ENCODE measurements at regions not wholly inside any gene's neighbourhood (a gene's known extent, or its start where the extent isn't known, plus 50 kb on each side); places are given as distances from the start of the nearest gene placed in this dataset.

DNA sequence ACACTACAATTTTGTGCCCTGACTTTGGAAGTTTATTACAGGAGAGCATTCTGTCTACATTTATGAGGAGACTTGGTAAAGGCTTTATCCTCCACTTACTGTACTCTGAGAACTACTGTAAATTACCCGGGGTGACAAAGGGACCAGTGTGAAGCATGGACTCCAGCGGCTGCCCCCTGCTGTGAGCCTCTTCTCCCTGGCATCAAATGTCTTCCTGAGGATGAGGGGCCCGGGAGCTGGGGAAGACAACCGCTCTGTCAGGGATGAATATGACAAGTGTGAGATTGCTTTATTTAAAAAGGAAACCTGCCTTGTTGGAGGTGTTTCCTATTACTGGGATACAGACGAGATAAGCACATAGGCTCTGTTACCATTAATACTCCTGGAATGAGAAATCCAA lies 714.8 kb downstream of the CCSER2 start:
- H3K4me1 ChIP-seq (ENCODE audit: control insufficient read depth, insufficient read depth, low read length), result no peaks in the 10 kb centered on the region
- no peaks in the 10 kb centered on the region for H3K27me3 ChIP-seq (ENCODE audit: control insufficient read depth, insufficient read depth, low read length)
- DNase-seq, result no peak
- H3K27ac ChIP-seq (ENCODE audit: low read length), result no peak overlapping the region
- H3K36me3 ChIP-seq (ENCODE audit: control insufficient read depth, insufficient read depth, low read length), result no peaks in the 10 kb centered on the region
- H3K9me3 ChIP-seq (ENCODE audit: control insufficient read depth, low read depth, low read length), result peaks cover 5% of the 10 kb centered on the region
- WGBS (ENCODE audit: insufficient coverage, low lambda C conversion rate), result 40% methylated on average over 1 of the region's 5 CpGs
- no peak overlapping the region for H3K4me3 ChIP-seq (ENCODE audit: low read length)

DNA sequence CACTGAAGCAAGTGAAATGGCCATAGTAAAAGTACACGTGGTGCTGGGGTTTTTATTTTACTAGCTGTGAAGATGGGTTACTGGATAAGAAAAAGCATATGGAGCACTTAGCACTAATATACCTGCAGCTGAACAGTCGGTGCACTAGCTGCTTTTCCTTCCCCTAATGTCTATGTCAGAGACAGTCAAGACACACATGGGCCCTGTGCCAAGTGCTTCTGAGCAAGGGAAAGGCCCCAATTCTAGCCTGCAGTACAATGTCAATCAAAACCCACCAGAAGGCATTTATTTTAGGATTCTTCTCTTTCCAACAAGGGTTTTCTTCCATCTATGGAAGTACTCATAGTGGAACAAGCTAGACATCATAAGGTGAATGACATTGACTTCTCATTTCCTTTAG lies 716.7 kb downstream of the CCSER2 start:
- no peaks in the 10 kb centered on the region for H3K9me3 ChIP-seq (ENCODE audit: control insufficient read depth, low read depth, low read length)
- H3K27ac ChIP-seq (ENCODE audit: low read length), result no peak overlapping the region
- no peak for DNase-seq
- H3K4me3 ChIP-seq (ENCODE audit: low read length), result no peak overlapping the region
- no peaks in the 10 kb centered on the region for H3K27me3 ChIP-seq (ENCODE audit: control insufficient read depth, insufficient read depth, low read length)
- no peaks in the 10 kb centered on the region for H3K36me3 ChIP-seq (ENCODE audit: control insufficient read depth, insufficient read depth, low read length)
- no peaks in the 10 kb centered on the region for H3K4me1 ChIP-seq (ENCODE audit: control insufficient read depth, insufficient read depth, low read length)
- WGBS (ENCODE audit: insufficient coverage, low lambda C conversion rate), result 60% methylated on average over 1 of the region's 2 CpGs

DNA sequence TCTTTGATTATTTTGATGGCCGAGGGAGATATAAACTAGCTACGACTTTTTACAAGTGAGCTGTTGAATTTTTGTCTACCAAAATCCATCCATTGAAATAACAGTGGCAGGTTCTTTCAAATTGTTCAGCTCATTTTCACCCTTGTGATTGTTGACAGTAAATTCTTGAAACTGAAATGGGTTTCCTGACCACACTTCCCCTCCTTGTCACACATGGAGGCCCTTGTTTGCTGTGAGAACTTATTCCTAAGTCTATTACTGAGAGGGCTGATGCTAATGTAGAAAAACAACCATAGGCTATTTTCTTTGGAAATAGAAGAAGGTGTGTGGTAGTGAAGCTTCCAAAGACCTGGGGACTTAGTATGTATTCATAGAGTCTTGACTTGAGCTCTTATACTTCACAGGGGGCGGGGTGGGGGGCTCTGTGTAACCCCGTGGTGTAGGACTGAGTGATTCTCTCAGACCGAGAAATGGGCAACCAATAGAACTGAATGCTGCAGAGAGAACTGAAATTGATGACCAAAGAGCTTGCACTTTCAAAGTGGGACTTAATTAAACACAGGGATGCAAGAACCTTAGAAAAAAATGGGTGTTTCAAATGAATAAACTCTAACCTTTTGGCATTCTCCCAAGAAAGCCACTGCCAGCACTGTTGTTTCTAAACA lies 718.9 kb downstream of the CCSER2 start:
- WGBS (ENCODE audit: insufficient coverage, low lambda C conversion rate), result no CpG with 5 or more reads among the region's 5 CpGs
- Histone ChIP-seq H3K27me3 (ENCODE audit: control insufficient read depth, insufficient read depth, low read length) (no peaks in the 10 kb centered on the region), H3K4me1 (ENCODE audit: control insufficient read depth, insufficient read depth, low read length) (no peaks in the 10 kb centered on the region), H3K27ac (ENCODE audit: low read length) (no peak overlapping the region), H3K9me3 (ENCODE audit: control insufficient read depth, low read depth, low read length) (no peaks in the 10 kb centered on the region), H3K4me3 (ENCODE audit: low read length) (no peak overlapping the region), H3K36me3 (ENCODE audit: control insufficient read depth, insufficient read depth, low read length) (no peaks in the 10 kb centered on the region)
- no peak for DNase-seq

DNA sequence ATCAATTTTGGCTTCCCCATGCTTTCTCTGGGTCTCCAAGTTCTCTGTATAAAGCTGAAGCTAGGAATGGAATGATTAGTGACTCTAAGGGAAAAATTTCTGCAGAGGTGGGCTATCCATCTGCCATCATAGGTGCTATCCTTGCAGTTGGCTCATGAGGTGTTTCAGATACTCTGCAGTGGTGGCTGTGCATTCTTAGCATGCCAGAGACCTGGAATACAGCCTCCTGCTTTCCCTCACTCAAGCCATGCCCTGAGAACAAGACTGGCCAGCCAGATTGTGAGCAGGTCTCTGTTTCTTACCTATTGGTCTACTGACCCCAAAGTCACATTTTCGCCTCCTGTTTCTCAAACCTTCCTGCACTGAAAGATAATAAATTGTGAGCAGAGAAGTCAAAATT lies 719.6 kb downstream of the CCSER2 start:
- H3K4me1 ChIP-seq (ENCODE audit: control insufficient read depth, insufficient read depth, low read length), result no peaks in the 10 kb centered on the region
- H3K36me3 ChIP-seq (ENCODE audit: control insufficient read depth, insufficient read depth, low read length), result no peaks in the 10 kb centered on the region
- no peak overlapping the region for H3K27ac ChIP-seq (ENCODE audit: low read length)
- H3K9me3 ChIP-seq (ENCODE audit: control insufficient read depth, low read depth, low read length), result no peaks in the 10 kb centered on the region
- WGBS (ENCODE audit: insufficient coverage, low lambda C conversion rate), result no CpG with 5 or more reads among the region's 1 CpG
- no peak for DNase-seq
- H3K4me3 ChIP-seq (ENCODE audit: low read length), result no peak overlapping the region
- H3K27me3 ChIP-seq (ENCODE audit: control insufficient read depth, insufficient read depth, low read length), result no peaks in the 10 kb centered on the region

DNA sequence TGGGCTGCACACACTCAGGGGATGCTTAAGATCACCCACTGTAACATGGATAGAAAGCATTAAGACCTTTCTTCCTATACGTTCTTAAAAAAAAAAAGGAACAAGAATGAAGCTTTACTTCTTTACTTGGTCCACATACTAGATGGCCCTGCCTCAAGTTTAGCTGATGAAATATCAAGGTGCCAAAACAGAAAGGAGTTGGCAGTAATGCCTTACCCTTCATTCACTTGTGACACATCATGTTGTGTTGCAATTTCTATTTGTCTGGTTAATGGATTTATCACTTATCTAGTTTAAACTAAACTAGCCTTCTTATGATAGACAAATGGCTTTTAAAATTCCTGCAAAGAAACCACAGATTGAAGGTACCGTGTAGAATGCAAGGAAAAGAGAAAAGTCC lies 720.3 kb downstream of the CCSER2 start:
- Histone ChIP-seq H3K27me3 (ENCODE audit: control insufficient read depth, insufficient read depth, low read length) (no peaks in the 10 kb centered on the region), H3K27ac (ENCODE audit: low read length) (no peak overlapping the region), H3K4me3 (ENCODE audit: low read length) (no peak overlapping the region), H3K36me3 (ENCODE audit: control insufficient read depth, insufficient read depth, low read length) (no peaks in the 10 kb centered on the region), H3K9me3 (ENCODE audit: control insufficient read depth, low read depth, low read length) (no peaks in the 10 kb centered on the region), H3K4me1 (ENCODE audit: control insufficient read depth, insufficient read depth, low read length) (no peaks in the 10 kb centered on the region)
- DNase-seq, result no peak
- WGBS (ENCODE audit: insufficient coverage, low lambda C conversion rate), result 100% methylated on average over 1 of the region's 2 CpGs

DNA sequence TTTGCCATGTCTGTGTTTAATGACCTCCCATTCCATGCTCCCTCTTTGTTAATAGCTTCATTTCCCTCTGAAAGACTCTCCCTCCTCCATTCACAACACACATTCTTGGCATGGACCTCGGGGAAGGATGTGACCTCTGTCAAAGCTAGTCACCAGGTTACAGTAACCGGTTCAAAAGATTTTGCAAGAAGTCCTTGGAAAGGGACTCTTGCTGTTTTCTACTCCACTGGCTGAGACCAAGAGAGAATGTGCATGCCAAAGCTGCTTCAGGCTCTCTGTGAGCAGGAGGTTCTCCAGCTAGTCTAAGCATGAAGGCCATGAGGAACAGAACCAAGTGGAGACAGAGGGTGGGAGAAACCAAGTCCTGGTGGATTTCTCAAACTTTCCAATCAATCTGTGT lies 732.6 kb downstream of the CCSER2 start:
- H3K27me3 ChIP-seq (ENCODE audit: control insufficient read depth, insufficient read depth, low read length), result no peaks in the 10 kb centered on the region
- H3K27ac ChIP-seq (ENCODE audit: low read length), result no peak overlapping the region
- no peaks in the 10 kb centered on the region for H3K9me3 ChIP-seq (ENCODE audit: control insufficient read depth, low read depth, low read length)
- H3K4me1 ChIP-seq (ENCODE audit: control insufficient read depth, insufficient read depth, low read length), result no peaks in the 10 kb centered on the region
- H3K36me3 ChIP-seq (ENCODE audit: control insufficient read depth, insufficient read depth, low read length), result no peaks in the 10 kb centered on the region
- H3K4me3 ChIP-seq (ENCODE audit: low read length), result no peak overlapping the region
- no CpG with 5 or more reads among the region's 2 CpGs for WGBS (ENCODE audit: insufficient coverage, low lambda C conversion rate)
- DNase-seq, result no peak

DNA sequence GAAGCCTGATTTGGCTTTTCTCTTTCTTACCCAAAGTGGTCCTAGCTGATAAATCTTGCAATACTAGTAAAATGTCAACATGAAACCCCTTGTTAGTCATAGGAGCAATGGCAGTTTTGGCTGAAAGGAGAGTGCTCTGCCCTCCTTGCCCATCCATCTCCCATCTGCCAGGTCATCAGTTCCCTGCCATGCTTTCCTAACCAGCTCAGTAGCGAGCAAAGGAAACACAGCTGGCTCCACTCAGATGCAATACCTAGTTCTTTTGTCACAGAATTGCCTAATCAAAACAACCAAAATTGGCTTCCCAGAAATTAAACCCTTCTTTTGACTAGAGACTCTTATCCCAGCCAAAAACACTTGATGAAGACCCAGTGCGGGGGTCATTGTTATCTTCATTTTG lies 733.0 kb downstream of the CCSER2 start:
- WGBS (ENCODE audit: insufficient coverage, low lambda C conversion rate), result no CpG with 5 or more reads among the region's 2 CpGs
- H3K27me3 ChIP-seq (ENCODE audit: control insufficient read depth, insufficient read depth, low read length), result no peaks in the 10 kb centered on the region

DNA sequence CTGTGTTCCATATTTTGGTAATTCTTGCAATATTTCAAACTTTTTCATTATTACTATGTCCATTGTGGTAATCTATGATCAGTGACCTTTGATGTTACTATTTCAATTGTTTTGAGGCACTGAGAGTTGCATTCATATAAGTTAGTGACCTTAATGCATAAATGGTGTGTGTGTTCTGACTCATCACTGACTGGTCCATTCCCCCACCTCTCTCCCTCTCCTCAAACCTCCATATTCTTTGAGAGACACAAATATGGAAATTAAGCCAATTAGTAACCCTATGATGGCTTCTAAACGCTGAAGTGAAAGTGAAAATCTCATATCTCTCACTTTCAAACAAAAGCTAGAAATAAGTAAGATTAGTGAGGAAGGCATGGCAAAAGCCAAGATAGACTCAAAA lies 739.6 kb downstream of the CCSER2 start:
- H3K27ac ChIP-seq (ENCODE audit: low read length), result no peak overlapping the region
- no peak overlapping the region for H3K4me3 ChIP-seq (ENCODE audit: low read length)
- H3K4me1 ChIP-seq (ENCODE audit: control insufficient read depth, insufficient read depth, low read length), result no peaks in the 10 kb centered on the region
- no peaks in the 10 kb centered on the region for H3K9me3 ChIP-seq (ENCODE audit: control insufficient read depth, low read depth, low read length)
- no CpG with 5 or more reads among the region's 1 CpG for WGBS (ENCODE audit: insufficient coverage, low lambda C conversion rate)
- H3K36me3 ChIP-seq (ENCODE audit: control insufficient read depth, insufficient read depth, low read length), result no peaks in the 10 kb centered on the region
- DNase-seq, result no peak
- H3K27me3 ChIP-seq (ENCODE audit: control insufficient read depth, insufficient read depth, low read length), result no peaks in the 10 kb centered on the region

More for the DNA sequence above, 733.0 kb downstream of the CCSER2 start:
- H3K36me3 ChIP-seq (ENCODE audit: control insufficient read depth, insufficient read depth, low read length), result no peaks in the 10 kb centered on the region
- H3K4me3 ChIP-seq (ENCODE audit: low read length), result no peak overlapping the region
- H3K27ac ChIP-seq (ENCODE audit: low read length), result no peak overlapping the region
- no peak for DNase-seq
- no peaks in the 10 kb centered on the region for H3K9me3 ChIP-seq (ENCODE audit: control insufficient read depth, low read depth, low read length)
- H3K4me1 ChIP-seq (ENCODE audit: control insufficient read depth, insufficient read depth, low read length), result no peaks in the 10 kb centered on the region

DNA sequence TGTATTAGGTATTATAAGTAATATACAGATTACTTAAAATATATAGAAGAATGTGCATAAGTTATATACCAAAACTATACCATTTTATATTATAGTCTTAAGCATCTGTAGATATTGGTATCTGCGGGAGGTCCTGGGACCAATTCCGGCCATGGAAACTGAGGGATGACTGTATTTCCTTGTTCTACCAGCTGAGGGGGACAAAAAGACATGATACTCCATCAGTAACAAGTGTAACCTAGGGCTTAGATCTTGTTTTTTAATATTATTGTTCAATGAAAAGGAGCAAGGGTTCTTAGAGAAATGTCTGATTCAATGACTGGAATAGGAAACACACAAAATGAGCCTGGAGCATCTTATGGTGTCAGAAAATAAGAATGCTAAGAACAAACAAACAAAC lies 752.5 kb downstream of the CCSER2 start:
- Histone ChIP-seq H3K36me3 (ENCODE audit: control insufficient read depth, insufficient read depth, low read length) (no peaks in the 10 kb centered on the region), H3K4me3 (ENCODE audit: low read length) (no peak overlapping the region), H3K27me3 (ENCODE audit: control insufficient read depth, insufficient read depth, low read length) (no peaks in the 10 kb centered on the region), H3K4me1 (ENCODE audit: control insufficient read depth, insufficient read depth, low read length) (no peaks in the 10 kb centered on the region), H3K27ac (ENCODE audit: low read length) (no peak overlapping the region), H3K9me3 (ENCODE audit: control insufficient read depth, low read depth, low read length) (no peaks in the 10 kb centered on the region)
- WGBS (ENCODE audit: insufficient coverage, low lambda C conversion rate), result no CpG with 5 or more reads among the region's 2 CpGs
- no peak for DNase-seq

DNA sequence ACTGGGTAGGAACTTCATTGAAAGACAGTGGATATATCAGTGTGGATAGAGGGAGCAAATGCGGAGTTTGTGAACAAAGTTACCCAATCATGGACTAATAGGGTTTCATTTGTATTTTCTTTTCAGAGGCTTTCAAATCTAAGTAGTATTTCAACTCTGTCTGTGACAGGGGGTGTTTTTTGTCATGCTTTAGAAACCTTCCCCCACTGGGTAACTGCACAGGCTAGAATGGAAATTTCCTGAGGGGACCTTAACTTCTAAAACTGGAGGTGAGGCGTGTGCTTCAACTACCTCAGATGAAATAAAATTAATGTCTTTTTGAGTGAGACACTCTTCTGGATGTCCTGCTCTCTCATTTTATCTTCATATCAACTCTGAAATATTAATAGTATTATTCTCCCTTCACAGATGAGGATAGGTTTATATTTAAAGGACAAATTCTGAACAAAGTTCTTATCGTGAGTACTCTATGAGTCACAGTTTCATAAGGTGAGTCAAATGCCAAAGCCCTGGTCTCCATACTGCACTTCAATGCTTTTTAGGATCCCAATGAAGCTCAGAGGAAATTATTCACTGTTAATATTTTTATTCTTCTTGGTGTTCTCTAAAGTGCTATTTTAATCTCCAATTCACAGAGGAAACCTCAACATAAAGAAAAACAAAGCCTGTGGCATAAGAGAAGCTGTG lies 770.6 kb downstream of the CCSER2 start:
- no CpG with 5 or more reads among the region's 3 CpGs for WGBS (ENCODE audit: insufficient coverage, low lambda C conversion rate)
- Histone ChIP-seq H3K27me3 (ENCODE audit: control insufficient read depth, insufficient read depth, low read length) (no peaks in the 10 kb centered on the region), H3K4me1 (ENCODE audit: control insufficient read depth, insufficient read depth, low read length) (no peaks in the 10 kb centered on the region), H3K27ac (ENCODE audit: low read length) (no peak overlapping the region), H3K36me3 (ENCODE audit: control insufficient read depth, insufficient read depth, low read length) (no peaks in the 10 kb centered on the region), H3K4me3 (ENCODE audit: low read length) (no peak overlapping the region), H3K9me3 (ENCODE audit: control insufficient read depth, low read depth, low read length) (no peaks in the 10 kb centered on the region)
- no peak for DNase-seq

DNA sequence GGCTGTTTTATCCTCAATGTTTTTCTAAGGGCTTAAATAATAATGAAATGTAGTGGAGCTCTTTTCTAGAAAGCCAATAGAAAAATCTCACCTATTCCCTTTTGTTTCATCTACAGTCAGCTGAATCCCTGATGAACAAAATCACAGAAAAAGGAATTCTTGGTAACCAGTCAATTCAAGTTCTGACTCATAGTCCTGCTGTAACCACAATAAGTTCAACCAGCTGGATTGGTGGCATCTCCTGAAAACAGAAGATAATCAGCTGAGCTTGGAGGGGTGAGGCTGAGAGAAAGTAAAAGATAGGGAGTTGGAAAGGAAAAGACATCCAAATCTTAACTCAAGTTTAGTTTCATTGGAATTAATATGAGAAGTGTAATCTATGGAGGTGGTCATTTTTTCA lies 772.1 kb downstream of the CCSER2 start:
- no peak for DNase-seq
- no peaks in the 10 kb centered on the region for H3K4me1 ChIP-seq (ENCODE audit: control insufficient read depth, insufficient read depth, low read length)
- H3K27ac ChIP-seq (ENCODE audit: low read length), result no peak overlapping the region
- no peaks in the 10 kb centered on the region for H3K9me3 ChIP-seq (ENCODE audit: control insufficient read depth, low read depth, low read length)
- no peak overlapping the region for H3K4me3 ChIP-seq (ENCODE audit: low read length)
- H3K36me3 ChIP-seq (ENCODE audit: control insufficient read depth, insufficient read depth, low read length), result no peaks in the 10 kb centered on the region
- H3K27me3 ChIP-seq (ENCODE audit: control insufficient read depth, insufficient read depth, low read length), result no peaks in the 10 kb centered on the region

Data from large intestine (tissue), 3 donors.